HepG2 (cell line): ENCODE measurements at regions not wholly inside any gene's neighbourhood (a gene's known extent, or its start where the extent isn't known, plus 50 kb on each side); places are given as distances from the start of the nearest gene placed in this dataset.
"Not testable (repeated sequence)": the region's sequence is repeated elsewhere in the genome, so short reads cannot be mapped to it uniquely, and the experiment has no call there.

Experiments
- ATAC-seq: fragments of 200-7000 bp; cut with Tn5 transposase; 3 replicates; pipeline ENCODE4 v1.9.1; 2020; ENCODE audit warnings: mild to moderate bottlenecking, moderate library complexity
- BruUV-seq: library from RNA; stranded (reverse); fragments of 400-500 nt; replicated peaks from 2 replicates; lab custom pipeline; 2021; lab: Mats Ljungman, UMichigan
- CTCF ChIA-PET: fragments of 300-600 bp; formaldehyde crosslinking; extraction: SDS; loops from one replicate; lab custom pipeline; 2021; ENCODE audit warnings: low total read pairs, inconsistent platforms, low intra/inter-chr PET ratio; lab: Yijun Ruan, JAX
- POLR2A ChIA-PET: fragments of 350-600 bp; sonication (Branson Sonifier 250); formaldehyde crosslinking; loops from one replicate; lab custom pipeline; 2020; ENCODE audit warnings: antibody characterized with exemption, inconsistent platforms; lab: Yijun Ruan, JAX
- DNase-seq: peaks from one replicate; pipeline ENCODE4 v3.0.0-alpha.2; 2015; ENCODE audit warnings: low spot score
- FAIRE-seq: peaks from 3 replicates; lab custom pipeline; 2011; peaks lifted over from hg19 to GRCh38; lab: Jason Lieb, UNC
- H2AFZ ChIP-seq: one replicate; pipeline ENCODE4 v1.6.1; 2011; ENCODE audit warnings: low read length, inconsistent platforms
- H3K27ac ChIP-seq: fragments of 300-600 bp; 3 replicates; pipeline ENCODE4 v1.8.0; 2011; ENCODE audit warnings: mixed run types, mild to moderate bottlenecking, mixed read lengths, low read length, inconsistent platforms; ENCODE audit not compliant: insufficient read depth; ENCODE audit errors: extremely low read length
- H3K27me3 ChIP-seq, 2 experiments: fragments of 200-600 bp in 1 of 2; 2 replicates in 1 of 2; 3 replicates in 1 of 2; pipeline versions ENCODE4 v1.6.0 to v1.8.0; 2011; ENCODE audit warnings: low read length in 2 of 2, mild to moderate bottlenecking in 2 of 2, moderate library complexity in 2 of 2, inconsistent platforms in 1 of 2; ENCODE audit not compliant: insufficient read depth in 2 of 2, control insufficient read depth in 1 of 2
- H3K36me3 ChIP-seq, 2 experiments: fragments of 200-600 bp in 1 of 2; replicated peaks in 1 of 2; 2 replicates in 1 of 2; 3 replicates in 1 of 2; pipeline versions ENCODE4 v1.5.1 to v1.8.0; 2011; ENCODE audit warnings: low read length in 2 of 2, inconsistent platforms in 1 of 2; ENCODE audit not compliant: insufficient read depth in 2 of 2, control insufficient read depth in 1 of 2
- H3K4me1 ChIP-seq: 2 replicates; pipeline ENCODE4 v1.5.1; 2012; ENCODE audit warnings: low read length, inconsistent platforms; ENCODE audit not compliant: insufficient read depth
- H3K4me2 ChIP-seq: 2 replicates; pipeline ENCODE4 v1.6.0; 2011; ENCODE audit warnings: low read depth, low read length, inconsistent platforms
- H3K4me3 ChIP-seq, 3 experiments: fragments of 200-600 bp in 1 of 3; sonication (generic), shearing (Covaris generic) in 1 of 3; replicated peaks in 1 of 3; 2 replicates each; pipeline ENCODE4 v1.5.1; 2011 to 2016; ENCODE audit warnings: low read length in 3 of 3, inconsistent platforms in 2 of 3, low read depth in 2 of 3, mild to moderate bottlenecking in 2 of 3, control low read depth in 1 of 3, mixed read lengths in 1 of 3; ENCODE audit not compliant: insufficient read depth in 1 of 3
- H3K79me2 ChIP-seq: one replicate; pipeline ENCODE4 v1.6.1; 2011; ENCODE audit warnings: low read length, inconsistent platforms; ENCODE audit not compliant: insufficient read depth
- H3K9ac ChIP-seq: 2 replicates; pipeline ENCODE4 v1.6.0; 2011; ENCODE audit warnings: mild to moderate bottlenecking, low read depth, low read length, inconsistent platforms; ENCODE audit not compliant: insufficient read depth
- H3K9me3 ChIP-seq: 2 replicates; pipeline ENCODE4 v1.5.1; 2012; ENCODE audit warnings: mild to moderate bottlenecking, low read length
- H4K20me1 ChIP-seq: 2 replicates; pipeline ENCODE4 v1.6.0; 2011; ENCODE audit warnings: inconsistent platforms, mild to moderate bottlenecking, low read length, moderate library complexity; ENCODE audit not compliant: insufficient read depth
- PHF8 ChIP-seq: sonication (generic); formaldehyde crosslinking; IDR thresholded peaks from 2 replicates; pipeline ENCODE4 v1.5.0; 2020; ENCODE audit warnings: missing genetic modification reagents
- ZNF143 ChIP-seq: sonication (generic); formaldehyde crosslinking; IDR thresholded peaks from 2 replicates; pipeline ENCODE4 v1.4.0; 2020; ENCODE audit warnings: missing genetic modification reagents
- WGBS: methylation state at CpG from one replicate; pipeline ENCODE4 v1.1.6; 2017; ENCODE audit warnings: low lambda C conversion rate; 5-methylcytosine and 5-hydroxymethylcytosine counted together
- in situ Hi-C: cut with HindIII; loops from 2 replicates; pipeline ENCODE4 v1.10.0; 2017; ENCODE audit warnings: low pct_unique_long_range_greater_than_20kb; ENCODE audit not compliant: extremely low pct_ligation_motif_present
- intact Hi-C: fragments of 100-400 bp; cut with micrococcal nuclease; formaldehyde crosslinking; loops from one replicate; pipeline ENCODE4 v1.10.0; 2022; ENCODE audit not compliant: unreplicated experiment

DNA sequence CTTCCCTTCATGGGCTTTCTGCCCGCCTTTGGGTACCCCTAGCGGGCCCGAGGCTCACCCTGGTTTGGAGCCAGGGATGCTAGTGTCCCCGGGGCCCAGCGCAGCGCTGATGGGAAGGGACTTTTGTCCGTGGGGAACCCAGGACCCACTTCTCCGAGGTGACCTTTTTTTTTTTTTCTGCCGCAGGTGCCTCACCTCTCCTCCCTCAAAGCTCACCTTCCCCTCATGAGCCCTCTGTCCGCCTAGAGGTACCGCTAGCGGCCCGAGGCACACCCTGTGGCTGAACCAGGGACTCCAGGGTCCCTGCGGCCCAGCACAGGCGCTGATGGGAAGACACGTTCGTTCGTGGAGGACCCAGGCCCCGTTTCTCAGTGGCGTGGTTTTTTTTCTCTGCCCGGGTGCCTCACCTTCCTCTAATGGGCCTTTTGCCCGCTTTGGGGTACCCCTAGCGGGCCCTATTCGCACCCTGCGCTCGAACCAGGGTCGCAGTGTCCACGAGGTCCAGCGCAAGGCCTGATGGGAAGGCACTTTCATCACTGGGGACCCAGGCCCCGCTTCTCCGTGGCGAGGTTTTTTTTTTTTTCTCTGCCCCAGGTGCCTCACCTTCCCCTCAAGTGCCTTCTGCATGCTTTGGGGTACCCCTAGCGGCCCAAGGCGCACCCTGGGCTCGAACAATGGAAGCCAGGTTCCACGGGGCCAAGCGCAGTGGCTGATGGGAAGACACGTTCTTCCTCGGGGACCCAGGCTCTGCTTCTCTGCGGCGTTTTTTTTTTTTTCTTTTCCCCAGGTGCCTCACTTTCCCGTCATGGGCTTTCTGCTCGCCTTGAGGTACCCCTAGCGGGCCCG is 1481.6 kb upstream of the TPTE start:
- 24% methylated on average over 45 of the region's 45 CpGs for WGBS
- DNase-seq, POLR2A ChIA-PET, H3K79me2 ChIP-seq, H3K27ac ChIP-seq, BruUV-seq, H3K4me3 ChIP-seq, intact Hi-C loops, H3K4me2 ChIP-seq, H2AFZ ChIP-seq, CTCF ChIA-PET, H3K9me3 ChIP-seq, H3K36me3 ChIP-seq, FAIRE-seq, H3K4me1 ChIP-seq, H3K9ac ChIP-seq, in situ Hi-C loops, H4K20me1 ChIP-seq: not testable (repeated sequence)
- peak; percentile 80 for ATAC-seq
- TF ChIP-seq ZNF143 (CRISPR knock-in tag) (peak; percentile 68), PHF8 (0 out of 2 replicates have a peak, but pooled peaks have one; percentile 21)
- TF ChIP-seq, all 625 proteins: peak for 2; not testable (repeated sequence) for 623
- H3K27me3 ChIP-seq, result not testable (repeated sequence)

DNA sequence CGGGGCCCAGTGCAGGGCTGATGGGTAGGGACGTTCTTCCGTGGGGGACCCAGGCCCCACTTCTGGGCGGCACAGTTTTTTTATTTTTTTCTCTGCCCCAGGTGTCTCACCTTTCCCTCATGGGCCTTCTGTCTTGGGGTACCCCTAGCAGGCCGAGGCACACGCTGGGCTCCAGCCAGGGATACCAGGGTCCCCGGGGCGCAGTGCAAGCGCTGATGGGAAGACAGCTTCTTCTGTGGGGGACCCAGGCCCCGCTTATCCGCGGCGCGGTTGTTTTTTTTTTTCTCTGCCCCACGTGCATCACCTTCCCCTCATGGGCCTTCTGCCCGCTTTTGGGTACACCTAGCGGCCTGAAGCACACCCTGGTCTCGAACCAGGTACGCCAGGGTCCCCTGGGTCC is 1481.0 kb upstream of the TPTE start:
- H3K79me2 ChIP-seq, H3K4me3 ChIP-seq, ATAC-seq, CTCF ChIA-PET, intact Hi-C loops, FAIRE-seq, H3K27ac ChIP-seq, H3K9me3 ChIP-seq, in situ Hi-C loops, H3K4me2 ChIP-seq, H3K36me3 ChIP-seq, POLR2A ChIA-PET, H3K9ac ChIP-seq, H4K20me1 ChIP-seq, BruUV-seq, H2AFZ ChIP-seq, H3K27me3 ChIP-seq, H3K4me1 ChIP-seq, DNase-seq: not testable (repeated sequence)
- WGBS, result 44% methylated on average over 19 of the region's 19 CpGs

GRCh38 chr21:9041175-9041948 is 1480.0 kb upstream of the TPTE start:
- H3K27me3 ChIP-seq, H4K20me1 ChIP-seq, DNase-seq, H3K4me1 ChIP-seq, H2AFZ ChIP-seq, CTCF ChIA-PET, H3K36me3 ChIP-seq, H3K9me3 ChIP-seq, H3K4me3 ChIP-seq, H3K27ac ChIP-seq, FAIRE-seq, ATAC-seq, in situ Hi-C loops, intact Hi-C loops, H3K9ac ChIP-seq, H3K79me2 ChIP-seq, POLR2A ChIA-PET, BruUV-seq: not testable (repeated sequence)
- peak overlapping the region; percentile 39; the same call in 1 of the 2 replicates for H3K4me2 ChIP-seq
- 67% methylated on average over 33 of the region's 33 CpGs for WGBS
